ENCODE measurements at regions not wholly inside any gene's neighbourhood (a gene's known extent, or its start where the extent isn't known, plus 50 kb on each side); places are given as distances from the start of the nearest gene placed in this dataset.

- no peak overlapping the region for H2AK9ac ChIP-seq (replicated peaks; ENCODE audit: low read depth, low read length, poor library complexity)
- no peak overlapping the region for H2BK15ac ChIP-seq (ENCODE audit: low read depth, low read length)
- no CpG with 5 or more reads among the region's 3 CpGs for WGBS, 2 experiments (ENCODE audit: extremely low coverage in 2 of 2, insufficient read length in 1 of 2)
- in situ Hi-C loops (cut with MboI; ENCODE audit: low sequenced_read_pairs) = no loop called here
- H3K23ac ChIP-seq (ENCODE audit: low read depth, low read length) = no peak overlapping the region
- no peaks in the 10 kb centered on the region for H3K4me1 ChIP-seq (ENCODE audit: control insufficient read depth, insufficient read depth, low read length)
- H3K9me1 ChIP-seq (ENCODE audit: insufficient read depth, low read length) = no peaks in the 10 kb centered on the region
- H4K20me1 ChIP-seq (ENCODE audit: insufficient read depth, low read length) = no peaks in the 10 kb centered on the region
- no peak overlapping the region for H2AFZ ChIP-seq (replicated peaks; ENCODE audit: low read length, poor library complexity)
- no peak overlapping the region for H2AK5ac ChIP-seq (ENCODE audit: low read depth, low read length)
- no TSS peak for BruUV-seq (replicated peaks)
- no peak overlapping the region for H3K4ac ChIP-seq (ENCODE audit: low read depth, low read length)
- no peak overlapping the region for H4K8ac ChIP-seq (ENCODE audit: low read depth in 2 of 2, low read length in 2 of 2)
- no peak overlapping the region for H3K27ac ChIP-seq (ENCODE audit: insufficient read depth, low read length)
- ATAC-seq (ENCODE audit: low read depth) = no peak
- intact Hi-C loops (cut with micrococcal nuclease) = no loop called here
- dilution Hi-C loops (cut with HindIII; ENCODE audit: low sequenced_read_pairs, unreplicated experiment) = no loop called here
- no peaks in the 10 kb centered on the region for H3K36me3 ChIP-seq (ENCODE audit: control insufficient read depth, insufficient read depth, low read length)
- no peaks in the 10 kb centered on the region for H3K79me1 ChIP-seq (ENCODE audit: low read depth in 1 of 2, low read length in 2 of 2)
- TF ChIP-seq CEBPB (IDR thresholded peaks at IDR 0.05; ENCODE audit: low read depth, low read length) (no peak), RFX5 (IDR thresholded peaks at IDR 0.05; ENCODE audit: low read depth, low read length) (no peak), MXI1 (IDR thresholded peaks at IDR 0.05; ENCODE audit: borderline replicate concordance, low read depth, low read length) (no peak), ELK1 (IDR thresholded peaks at IDR 0.05; ENCODE audit: borderline replicate concordance, low read depth, low read length) (no peak)
- H3K9me3 ChIP-seq (ENCODE audit: control insufficient read depth, insufficient read depth, low read length) = no peaks in the 10 kb centered on the region
- H3K27me3 ChIP-seq (ENCODE audit: control insufficient read depth, insufficient read depth, low read length) = no peaks in the 10 kb centered on the region
- POLR2A ChIA-PET (ENCODE audit: unreplicated experiment) = no interaction called here
- H2BK5ac ChIP-seq (ENCODE audit: low read depth, low read length, poor library complexity, severe bottlenecking) = no peak overlapping the region
- DNase-seq = no peak
- H3K4me3 ChIP-seq (ENCODE audit: insufficient read depth, low read depth, low read length) = no peak overlapping the region
- no peak overlapping the region for H4K91ac ChIP-seq (ENCODE audit: insufficient read depth, low read depth, low read length)
- no peak overlapping the region for H3K9ac ChIP-seq (ENCODE audit: low read depth, low read length)
- no peak overlapping the region for H2BK20ac ChIP-seq (ENCODE audit: low read depth, low read length)
- H2BK120ac ChIP-seq (ENCODE audit: low read depth, low read length) = no peak overlapping the region
- H3K4me2 ChIP-seq (ENCODE audit: low read depth, low read length) = no peak overlapping the region
- no peak overlapping the region for H3K56ac ChIP-seq (ENCODE audit: extremely low read depth, insufficient read depth, low read length)
- no peak overlapping the region for H3K14ac ChIP-seq (replicated peaks; ENCODE audit: low read depth, low read length)
- H3K18ac ChIP-seq (ENCODE audit: low read depth, low read length) = no peak overlapping the region
- no peak overlapping the region for H4K5ac ChIP-seq (ENCODE audit: low read depth, low read length)
- CTCF ChIA-PET = no interaction called here
Observed at GRCh38 chr5:144712090-144712489, 541.4 kb downstream of the KCTD16 start.

Data from IMR-90 (cell line).